ENCODE measurements at regions not wholly inside any gene's neighbourhood (a gene's known extent, or its start where the extent isn't known, plus 50 kb on each side); places are given as distances from the start of the nearest gene placed in this dataset.

DNA sequence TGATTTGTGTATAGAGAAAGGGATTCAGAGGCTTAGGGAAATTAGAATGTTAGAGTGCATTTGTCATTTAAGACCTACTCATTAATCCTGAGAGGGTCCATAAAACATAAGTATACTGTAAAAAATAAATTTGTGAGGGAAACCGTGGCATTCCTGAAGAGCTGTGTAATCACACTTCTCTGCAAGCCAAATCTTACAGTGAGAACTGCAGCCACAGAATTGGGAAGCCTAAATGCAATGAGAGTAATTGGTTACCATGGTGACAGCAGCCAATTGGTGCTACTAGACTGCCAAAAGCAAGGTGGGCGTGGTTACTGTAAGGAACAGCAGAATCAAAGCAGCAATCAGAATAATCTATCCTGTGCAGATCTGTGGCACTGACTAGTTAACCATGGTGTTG lies 345.2 kb upstream of the GRID2 start:
- H3K27ac ChIP-seq (ENCODE audit: low read depth in 1 of 2, low read length in 1 of 2): no peak overlapping the region
- no peaks in the 10 kb centered on the region for H3K36me3 ChIP-seq (ENCODE audit: control insufficient read depth in 2 of 2, insufficient read depth in 2 of 2, low read length in 1 of 2)
- 46% methylated on average over 2 of the region's 2 CpGs for WGBS
- H3K9me3 ChIP-seq (ENCODE audit: control insufficient read depth in 2 of 2, insufficient read depth in 1 of 2, low read length in 1 of 2): peaks cover 0 to 4% of the 10 kb centered on the region in 2 donors
- no peaks in the 10 kb centered on the region for H3K27me3 ChIP-seq (ENCODE audit: control insufficient read depth in 2 of 2, insufficient read depth in 1 of 2, low read length in 1 of 2)
- no peak for DNase-seq (ENCODE audit: low read depth in 6 of 9, low spot score in 9 of 9)
- no peak overlapping the region for H3K4me3 ChIP-seq (ENCODE audit: low read length in 2 of 2)
- no peaks in the 10 kb centered on the region for H3K4me1 ChIP-seq (ENCODE audit: control insufficient read depth in 2 of 2, insufficient read depth in 2 of 2, low read length in 2 of 2)

DNA sequence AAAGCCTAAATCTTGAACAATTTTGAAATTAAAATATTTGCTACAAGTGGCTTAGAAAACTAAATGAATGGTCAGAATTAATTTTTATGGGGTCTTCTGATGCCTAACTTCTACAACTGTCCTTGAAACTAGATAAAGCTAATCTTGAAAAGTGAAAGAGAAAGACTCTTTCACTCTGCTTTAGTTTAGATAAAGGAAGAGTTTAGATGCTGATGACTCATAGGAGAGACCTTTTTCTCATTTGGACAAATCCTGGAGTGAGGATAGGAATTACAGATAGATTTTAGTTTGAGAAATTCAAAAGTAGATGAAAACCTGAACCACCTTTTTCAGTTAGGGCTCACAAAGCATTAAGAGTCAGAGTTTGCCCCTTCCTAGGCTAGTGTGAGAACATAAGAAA lies 342.3 kb upstream of the GRID2 start:
- Histone ChIP-seq H3K4me1 (ENCODE audit: control insufficient read depth in 2 of 2, insufficient read depth in 2 of 2, low read length in 2 of 2) (no peaks in the 10 kb centered on the region), H3K27ac (ENCODE audit: low read depth in 1 of 2, low read length in 1 of 2) (no peak overlapping the region), H3K36me3 (ENCODE audit: control insufficient read depth in 2 of 2, insufficient read depth in 2 of 2, low read length in 1 of 2) (no peaks in the 10 kb centered on the region), H3K27me3 (ENCODE audit: control insufficient read depth in 2 of 2, insufficient read depth in 1 of 2, low read length in 1 of 2) (no peaks in the 10 kb centered on the region), H3K4me3 (ENCODE audit: low read length in 2 of 2) (no peak overlapping the region), H3K9me3 (ENCODE audit: control insufficient read depth in 2 of 2, insufficient read depth in 1 of 2, low read length in 1 of 2) (no peaks in the 10 kb centered on the region)
- no peak for DNase-seq (ENCODE audit: low read depth in 6 of 9, low spot score in 9 of 9)

DNA sequence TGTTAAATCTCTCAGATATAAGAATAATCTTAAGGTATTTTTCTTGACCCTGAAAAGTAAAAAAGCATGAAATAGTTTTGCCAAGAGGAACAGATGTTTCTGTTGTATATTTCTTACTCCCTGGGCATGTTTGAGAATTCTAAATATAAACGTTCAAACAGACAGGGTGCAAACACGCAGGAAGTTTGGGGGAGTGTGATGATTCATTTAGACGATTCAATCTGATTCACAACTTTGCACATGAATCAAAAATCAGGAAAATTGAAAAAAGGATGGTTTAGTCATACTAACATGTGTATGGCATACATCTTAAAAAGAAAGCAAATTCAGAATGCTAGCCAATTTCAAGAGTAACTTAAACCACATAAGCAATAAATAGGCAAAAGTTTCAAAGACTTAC lies 340.3 kb upstream of the GRID2 start:
- Histone ChIP-seq H3K9me3 (ENCODE audit: control insufficient read depth in 2 of 2, insufficient read depth in 1 of 2, low read length in 1 of 2) (no peaks in the 10 kb centered on the region), H3K27me3 (ENCODE audit: control insufficient read depth in 2 of 2, insufficient read depth in 1 of 2, low read length in 1 of 2) (no peaks in the 10 kb centered on the region), H3K4me1 (ENCODE audit: control insufficient read depth in 2 of 2, insufficient read depth in 2 of 2, low read length in 2 of 2) (no peaks in the 10 kb centered on the region), H3K27ac (ENCODE audit: low read depth in 1 of 2, low read length in 1 of 2) (no peak overlapping the region), H3K36me3 (ENCODE audit: control insufficient read depth in 2 of 2, insufficient read depth in 2 of 2, low read length in 1 of 2) (no peaks in the 10 kb centered on the region), H3K4me3 (ENCODE audit: low read length in 2 of 2) (no peak overlapping the region)
- no peak for DNase-seq (ENCODE audit: low read depth in 6 of 9, low spot score in 9 of 9)
- WGBS: 89% methylated on average over 3 of the region's 3 CpGs

DNA sequence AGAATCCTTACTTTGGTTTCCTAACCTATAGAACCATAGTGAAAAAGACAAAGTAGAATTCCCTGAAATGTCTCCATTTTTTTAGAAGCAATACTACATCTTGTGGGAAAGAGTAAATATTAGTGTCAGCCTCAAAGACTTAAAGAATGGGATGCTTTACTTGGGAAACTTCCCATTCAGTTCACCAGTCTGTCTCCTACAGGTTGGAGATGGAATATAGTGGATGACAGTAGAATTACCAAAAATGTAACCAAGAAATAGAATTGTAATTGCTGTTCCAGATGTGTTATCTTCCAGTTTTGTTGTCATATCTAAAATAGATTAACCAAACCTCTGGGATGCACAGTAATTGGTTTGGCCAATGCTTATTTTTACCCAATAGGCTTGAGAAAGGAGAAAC lies 338.6 kb upstream of the GRID2 start:
- no peaks in the 10 kb centered on the region for H3K36me3 ChIP-seq (ENCODE audit: control insufficient read depth in 2 of 2, insufficient read depth in 2 of 2, low read length in 1 of 2)
- H3K27me3 ChIP-seq (ENCODE audit: control insufficient read depth in 2 of 2, insufficient read depth in 1 of 2, low read length in 1 of 2): no peaks in the 10 kb centered on the region
- no peak for DNase-seq (ENCODE audit: low read depth in 6 of 9, low spot score in 9 of 9)
- H3K9me3 ChIP-seq (ENCODE audit: control insufficient read depth in 2 of 2, insufficient read depth in 1 of 2, low read length in 1 of 2): no peaks in the 10 kb centered on the region
- no peak overlapping the region for H3K27ac ChIP-seq (ENCODE audit: low read depth in 1 of 2, low read length in 1 of 2)
- no peak overlapping the region for H3K4me3 ChIP-seq (ENCODE audit: low read length in 2 of 2)
- H3K4me1 ChIP-seq (ENCODE audit: control insufficient read depth in 2 of 2, insufficient read depth in 2 of 2, low read length in 2 of 2): no peaks in the 10 kb centered on the region

DNA sequence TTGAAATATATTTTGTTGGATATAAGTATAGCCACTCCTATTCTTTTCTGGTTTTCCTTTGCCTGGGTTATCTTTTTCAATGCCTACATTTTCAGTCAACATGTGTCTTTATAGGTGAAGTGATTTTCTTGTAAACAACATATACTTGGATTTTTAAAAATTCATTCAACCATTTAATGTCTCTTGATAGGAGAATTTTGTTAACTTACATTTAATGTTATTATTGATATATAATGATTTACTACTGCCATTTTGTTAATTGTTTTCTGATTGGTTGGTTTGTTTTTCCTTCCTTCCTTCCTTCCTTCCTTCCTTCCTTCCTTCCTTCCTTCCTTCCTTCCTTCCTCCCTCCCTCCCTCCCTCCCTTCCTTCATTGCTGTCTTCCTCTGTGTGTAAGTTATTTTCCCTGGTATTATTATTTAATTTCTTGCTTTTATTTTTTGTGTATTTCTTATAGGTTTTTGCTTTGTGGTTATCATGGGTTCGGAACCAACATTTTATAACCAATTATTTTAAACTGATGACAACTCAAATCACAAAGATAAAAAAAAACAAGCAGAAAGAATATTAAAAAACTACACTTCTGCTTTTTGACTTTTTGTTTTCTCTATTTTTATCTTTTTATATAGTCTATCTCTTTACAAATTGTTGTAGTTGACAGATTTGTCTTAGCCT lies 330.1 kb upstream of the GRID2 start:
- H3K36me3 ChIP-seq (ENCODE audit: control insufficient read depth in 2 of 2, insufficient read depth in 2 of 2, low read length in 1 of 2): no peaks in the 10 kb centered on the region
- H3K27ac ChIP-seq (ENCODE audit: low read depth in 1 of 2, low read length in 1 of 2): no peak overlapping the region
- H3K27me3 ChIP-seq (ENCODE audit: control insufficient read depth in 2 of 2, insufficient read depth in 1 of 2, low read length in 1 of 2): no peaks in the 10 kb centered on the region
- DNase-seq (ENCODE audit: low read depth in 6 of 9, low spot score in 9 of 9): no peak
- peaks cover 0 to 8% of the 10 kb centered on the region in 2 donors for H3K9me3 ChIP-seq (ENCODE audit: control insufficient read depth in 2 of 2, insufficient read depth in 1 of 2, low read length in 1 of 2)
- 93% methylated on average over 1 of the region's 1 CpG for WGBS
- H3K4me1 ChIP-seq (ENCODE audit: control insufficient read depth in 2 of 2, insufficient read depth in 2 of 2, low read length in 2 of 2): no peaks in the 10 kb centered on the region
- H3K4me3 ChIP-seq (ENCODE audit: low read length in 2 of 2): no peak overlapping the region

DNA sequence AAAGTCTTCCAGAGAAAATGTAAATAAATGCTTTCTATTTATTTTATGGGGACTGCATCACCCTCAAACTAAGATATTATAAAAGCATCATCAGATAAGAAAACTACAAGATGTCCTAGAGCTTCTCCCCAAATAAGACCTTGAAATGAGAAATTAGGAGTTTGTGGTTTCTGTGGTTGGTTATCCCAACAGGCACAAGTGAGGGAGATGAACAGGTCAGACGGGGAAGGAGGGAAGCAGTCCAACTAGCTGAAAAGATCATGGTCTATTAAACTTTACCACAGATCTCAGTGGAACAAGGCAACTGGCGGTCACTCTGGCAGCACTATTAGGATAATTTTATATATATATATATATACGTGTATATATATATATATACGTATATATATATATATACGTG lies 319.3 kb upstream of the GRID2 start:
- no peak for DNase-seq (ENCODE audit: low read depth in 6 of 9, low spot score in 9 of 9)
- no peak overlapping the region for H3K4me3 ChIP-seq (ENCODE audit: low read length in 2 of 2)
- no peaks in the 10 kb centered on the region for H3K9me3 ChIP-seq (ENCODE audit: control insufficient read depth in 2 of 2, insufficient read depth in 1 of 2, low read length in 1 of 2)
- WGBS: 86% methylated on average over 5 of the region's 5 CpGs
- H3K36me3 ChIP-seq (ENCODE audit: control insufficient read depth in 2 of 2, insufficient read depth in 2 of 2, low read length in 1 of 2): no peaks in the 10 kb centered on the region
- no peak overlapping the region for H3K27ac ChIP-seq (ENCODE audit: low read depth in 1 of 2, low read length in 1 of 2)
- no peaks in the 10 kb centered on the region for H3K27me3 ChIP-seq (ENCODE audit: control insufficient read depth in 2 of 2, insufficient read depth in 1 of 2, low read length in 1 of 2)
- H3K4me1 ChIP-seq (ENCODE audit: control insufficient read depth in 2 of 2, insufficient read depth in 2 of 2, low read length in 2 of 2): no peaks in the 10 kb centered on the region

DNA sequence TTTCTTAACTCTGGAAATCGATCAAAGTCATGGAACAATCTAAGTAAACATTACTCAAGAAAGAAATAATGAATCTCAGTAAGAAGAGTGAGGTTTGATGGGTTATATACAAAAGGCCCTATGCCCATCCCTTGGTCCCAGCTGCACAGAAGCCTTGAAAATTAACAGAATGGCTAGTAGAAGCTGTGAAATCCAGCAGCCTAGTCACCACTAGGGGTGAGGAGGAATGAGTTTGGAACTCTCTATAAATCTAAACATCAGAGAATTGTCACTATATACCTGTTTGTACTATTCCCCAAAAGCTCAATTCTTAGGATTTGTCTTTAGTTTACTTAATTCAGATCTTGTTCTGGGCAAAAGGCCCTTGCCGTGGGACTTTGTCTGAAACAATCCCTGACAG lies 313.9 kb upstream of the GRID2 start:
- 53% methylated on average over 2 of the region's 2 CpGs for WGBS
- Histone ChIP-seq H3K9me3 (ENCODE audit: control insufficient read depth in 2 of 2, insufficient read depth in 1 of 2, low read length in 1 of 2) (peaks cover 0 to 3% of the 10 kb centered on the region in 2 donors), H3K27me3 (ENCODE audit: control insufficient read depth in 2 of 2, insufficient read depth in 1 of 2, low read length in 1 of 2) (no peaks in the 10 kb centered on the region), H3K4me3 (ENCODE audit: low read length in 2 of 2) (no peak overlapping the region), H3K27ac (ENCODE audit: low read depth in 1 of 2, low read length in 1 of 2) (no peak overlapping the region), H3K36me3 (ENCODE audit: control insufficient read depth in 2 of 2, insufficient read depth in 2 of 2, low read length in 1 of 2) (no peaks in the 10 kb centered on the region), H3K4me1 (ENCODE audit: control insufficient read depth in 2 of 2, insufficient read depth in 2 of 2, low read length in 2 of 2) (no peaks in the 10 kb centered on the region)
- no peak for DNase-seq (ENCODE audit: low read depth in 6 of 9, low spot score in 9 of 9)

DNA sequence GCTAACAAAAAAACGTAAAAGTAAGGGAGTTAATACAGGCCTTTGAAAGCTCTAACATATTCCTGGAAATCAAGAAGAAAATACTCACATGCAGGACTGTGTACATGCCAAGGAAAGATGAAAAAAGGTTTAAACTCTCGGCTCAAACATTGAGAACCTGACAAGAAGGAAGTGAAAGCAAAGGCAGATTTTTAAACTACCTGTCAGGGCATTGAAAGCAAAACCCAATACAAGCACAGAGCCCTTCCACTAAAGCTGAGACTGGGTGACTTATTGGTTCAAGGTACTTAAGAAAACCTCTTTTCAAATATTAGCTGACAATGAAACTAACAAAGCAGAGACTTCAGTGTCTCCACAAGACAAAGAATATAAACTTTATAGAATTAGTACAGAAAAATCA lies 313.0 kb upstream of the GRID2 start:
- H3K36me3 ChIP-seq (ENCODE audit: control insufficient read depth in 2 of 2, insufficient read depth in 2 of 2, low read length in 1 of 2): no peaks in the 10 kb centered on the region
- no peak overlapping the region for H3K27ac ChIP-seq (ENCODE audit: low read depth in 1 of 2, low read length in 1 of 2)
- H3K4me3 ChIP-seq (ENCODE audit: low read length in 2 of 2): no peak overlapping the region
- no peaks in the 10 kb centered on the region for H3K27me3 ChIP-seq (ENCODE audit: control insufficient read depth in 2 of 2, insufficient read depth in 1 of 2, low read length in 1 of 2)
- H3K4me1 ChIP-seq (ENCODE audit: control insufficient read depth in 2 of 2, insufficient read depth in 2 of 2, low read length in 2 of 2): no peaks in the 10 kb centered on the region
- peaks cover 0 to 3% of the 10 kb centered on the region in 2 donors for H3K9me3 ChIP-seq (ENCODE audit: control insufficient read depth in 2 of 2, insufficient read depth in 1 of 2, low read length in 1 of 2)
- WGBS: 64% methylated on average over 2 of the region's 2 CpGs
- no peak for DNase-seq (ENCODE audit: low read depth in 6 of 9, low spot score in 9 of 9)

DNA sequence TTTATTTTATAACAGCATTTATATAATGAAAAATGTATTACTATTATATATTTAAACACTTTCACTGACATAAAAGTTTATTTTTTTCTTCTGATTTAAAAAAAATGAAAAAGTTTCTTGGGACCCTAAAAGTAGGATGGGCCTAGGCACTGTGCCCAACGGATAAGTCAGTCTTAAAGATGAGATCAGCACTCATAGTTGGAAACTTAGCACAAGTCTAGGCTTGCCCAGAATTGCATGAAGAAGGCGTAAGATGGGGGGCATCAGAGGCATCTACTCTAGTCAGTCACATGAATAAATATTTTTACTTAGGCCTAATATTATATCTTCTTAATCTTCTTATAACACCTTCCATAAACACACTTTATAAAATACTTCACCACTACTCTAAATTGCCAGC lies 306.7 kb upstream of the GRID2 start:
- 94% methylated on average over 2 of the region's 2 CpGs for WGBS
- Histone ChIP-seq H3K27ac (ENCODE audit: low read depth in 1 of 2, low read length in 1 of 2) (no peak overlapping the region), H3K36me3 (ENCODE audit: control insufficient read depth in 2 of 2, insufficient read depth in 2 of 2, low read length in 1 of 2) (no peaks in the 10 kb centered on the region), H3K9me3 (ENCODE audit: control insufficient read depth in 2 of 2, insufficient read depth in 1 of 2, low read length in 1 of 2) (peaks cover 0 to 12% of the 10 kb centered on the region in 2 donors), H3K4me1 (ENCODE audit: control insufficient read depth in 2 of 2, insufficient read depth in 2 of 2, low read length in 2 of 2) (no peaks in the 10 kb centered on the region), H3K4me3 (ENCODE audit: low read length in 2 of 2) (no peak overlapping the region), H3K27me3 (ENCODE audit: control insufficient read depth in 2 of 2, insufficient read depth in 1 of 2, low read length in 1 of 2) (no peaks in the 10 kb centered on the region)
- DNase-seq (ENCODE audit: low read depth in 6 of 9, low spot score in 9 of 9): no peak
